Uterus (tissue), 3 donors: ENCODE measurements at regions not wholly inside any gene's neighbourhood (a gene's known extent, or its start where the extent isn't known, plus 50 kb on each side); places are given as distances from the start of the nearest gene placed in this dataset.

Experiments used
- DNase-seq, 2 donors: peaks; one replicate each; pipeline ENCODE4 v3.0.0-alpha.2; 2019 to 2020
- H3K27ac ChIP-seq, 2 donors: fragments of 200-600 bp; sonication (generic); 1 replicate in 1 of 2; 2 replicates in 1 of 2; pipeline ENCODE4 v1.5.1; 2016 to 2018
- H3K27me3 ChIP-seq, 2 donors: fragments of 200-600 bp; sonication (generic); one replicate each; pipeline ENCODE4 v1.5.1; 2018 to 2019; ENCODE audit warnings: control low read depth in 1 of 2
- H3K36me3 ChIP-seq, 2 donors: fragments of 200-600 bp; sonication (generic); one replicate each; pipeline ENCODE4 v1.5.1; 2019; ENCODE audit warnings: control low read depth in 1 of 2
- H3K4me1 ChIP-seq, 2 donors: fragments of 200-600 bp; sonication (generic); one replicate each; pipeline ENCODE4 v1.5.1; 2018 to 2019; ENCODE audit warnings: control low read depth in 1 of 2
- H3K4me3 ChIP-seq, 2 donors: fragments of 200-600 bp; sonication (generic); 1 replicate in 1 of 2; 2 replicates in 1 of 2; pipeline ENCODE4 v1.5.1; 2018 to 2019; ENCODE audit warnings: mild to moderate bottlenecking in 1 of 2
- H3K9me3 ChIP-seq, 2 donors: fragments of 200-600 bp; sonication (generic); one replicate each; pipeline ENCODE4 v1.5.1; 2019; ENCODE audit warnings: control low read depth in 1 of 2
- POLR2A ChIP-seq, 2 donors: fragments of 450-650 bp; IDR thresholded peaks; one replicate each; pipeline ENCODE4 v1.6.1; 2016; ENCODE audit warnings: antibody characterized with exemption in 2 of 2, mild to moderate bottlenecking in 1 of 2, moderate library complexity in 1 of 2
- intact Hi-C: fragments of 100-400 bp; cut with DNase I; formaldehyde crosslinking; loops from one replicate; pipeline ENCODE4 v1.15.1; 2023; ENCODE audit warnings: low total_unique reads
- TF ChIP-seq, protein P1 (sequence below), 4 experiments: fragments of 200-600 bp in 2 of 4; fragments of 450-650 bp in 2 of 4; sonication (generic) in 2 of 4; IDR thresholded peaks; one replicate each; pipeline ENCODE4 v1.5.1; 2016 to 2019; ENCODE audit warnings: antibody characterized with exemption in 4 of 4, mild to moderate bottlenecking in 2 of 4, moderate library complexity in 1 of 4
- donor health status: DM: yes; HTN: yes; CAD: no.

DNA sequence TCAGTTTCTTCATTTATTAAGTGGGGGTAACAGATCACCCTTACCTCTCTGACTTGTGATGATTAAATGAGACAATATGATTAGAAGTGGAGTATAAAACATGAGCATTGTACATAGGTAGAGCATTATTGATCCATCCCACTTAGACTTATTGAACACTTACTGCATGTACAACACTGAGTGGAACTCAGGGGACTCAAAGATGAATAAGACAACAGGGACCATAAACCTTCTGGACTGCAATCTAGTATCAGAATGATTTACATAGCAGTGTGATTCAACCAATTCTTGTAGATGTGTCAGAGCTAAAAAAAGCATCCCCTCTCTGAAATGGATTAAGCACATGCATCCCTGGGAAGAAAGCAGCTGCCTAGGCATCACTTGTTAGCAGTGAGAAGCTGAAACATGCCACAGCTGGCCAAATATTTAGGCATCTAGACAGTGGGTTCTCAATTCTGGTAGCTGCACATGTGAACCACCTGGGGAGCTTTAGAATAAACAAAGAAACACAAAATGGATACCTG lies 111.5 kb downstream of the CYRIA start:
- Histone ChIP-seq H3K36me3 (no peaks in the 10 kb centered on the region), H3K27me3 (no peaks in the 10 kb centered on the region), H3K27ac (no peak overlapping the region), H3K9me3 (no peaks in the 10 kb centered on the region), H3K4me1 (no peaks in the 10 kb centered on the region), H3K4me3 (no peak overlapping the region)
- intact Hi-C loops: no loop called here
- no peak for TF ChIP-seq POLR2A (IDR thresholded peaks at IDR 0.05)
- TF ChIP-seq, protein P1, sequence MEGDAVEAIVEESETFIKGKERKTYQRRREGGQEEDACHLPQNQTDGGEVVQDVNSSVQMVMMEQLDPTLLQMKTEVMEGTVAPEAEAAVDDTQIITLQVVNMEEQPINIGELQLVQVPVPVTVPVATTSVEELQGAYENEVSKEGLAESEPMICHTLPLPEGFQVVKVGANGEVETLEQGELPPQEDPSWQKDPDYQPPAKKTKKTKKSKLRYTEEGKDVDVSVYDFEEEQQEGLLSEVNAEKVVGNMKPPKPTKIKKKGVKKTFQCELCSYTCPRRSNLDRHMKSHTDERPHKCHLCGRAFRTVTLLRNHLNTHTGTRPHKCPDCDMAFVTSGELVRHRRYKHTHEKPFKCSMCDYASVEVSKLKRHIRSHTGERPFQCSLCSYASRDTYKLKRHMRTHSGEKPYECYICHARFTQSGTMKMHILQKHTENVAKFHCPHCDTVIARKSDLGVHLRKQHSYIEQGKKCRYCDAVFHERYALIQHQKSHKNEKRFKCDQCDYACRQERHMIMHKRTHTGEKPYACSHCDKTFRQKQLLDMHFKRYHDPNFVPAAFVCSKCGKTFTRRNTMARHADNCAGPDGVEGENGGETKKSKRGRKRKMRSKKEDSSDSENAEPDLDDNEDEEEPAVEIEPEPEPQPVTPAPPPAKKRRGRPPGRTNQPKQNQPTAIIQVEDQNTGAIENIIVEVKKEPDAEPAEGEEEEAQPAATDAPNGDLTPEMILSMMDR (IDR thresholded peaks at IDR 0.05): no peak
- no peak for DNase-seq

DNA sequence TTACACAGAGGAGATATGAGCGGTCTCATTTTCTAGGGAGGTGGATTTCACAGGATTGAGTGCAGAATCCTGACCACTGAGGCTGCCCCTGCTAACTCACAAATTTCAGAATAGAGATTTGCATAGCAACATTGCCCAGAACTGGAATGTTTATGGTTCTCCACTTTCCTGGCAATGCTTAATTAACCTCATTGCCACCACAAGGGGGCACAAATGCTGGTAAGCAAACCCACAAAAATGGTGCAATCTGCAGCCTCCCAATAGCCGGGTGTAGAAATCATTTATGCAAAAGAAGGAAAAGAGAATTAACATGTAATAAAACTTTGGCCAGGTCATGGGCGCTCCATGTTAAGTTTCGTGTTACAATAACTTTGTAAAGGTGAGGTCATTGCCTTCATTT lies 112.4 kb downstream of the CYRIA start:
- no peaks in the 10 kb centered on the region for H3K36me3 ChIP-seq
- H3K4me3 ChIP-seq: no peak overlapping the region
- H3K9me3 ChIP-seq: no peaks in the 10 kb centered on the region
- no peaks in the 10 kb centered on the region for H3K4me1 ChIP-seq
- TF ChIP-seq, protein P1 (IDR thresholded peaks at IDR 0.05): peak; percentile 29 to 49 (median 45)
- TF ChIP-seq POLR2A (IDR thresholded peaks at IDR 0.05): no peak
- DNase-seq: peak in 1 of 2 donors; percentile 33
- no peak overlapping the region for H3K27ac ChIP-seq
- no peaks in the 10 kb centered on the region for H3K27me3 ChIP-seq
- intact Hi-C loops: no loop called here

DNA sequence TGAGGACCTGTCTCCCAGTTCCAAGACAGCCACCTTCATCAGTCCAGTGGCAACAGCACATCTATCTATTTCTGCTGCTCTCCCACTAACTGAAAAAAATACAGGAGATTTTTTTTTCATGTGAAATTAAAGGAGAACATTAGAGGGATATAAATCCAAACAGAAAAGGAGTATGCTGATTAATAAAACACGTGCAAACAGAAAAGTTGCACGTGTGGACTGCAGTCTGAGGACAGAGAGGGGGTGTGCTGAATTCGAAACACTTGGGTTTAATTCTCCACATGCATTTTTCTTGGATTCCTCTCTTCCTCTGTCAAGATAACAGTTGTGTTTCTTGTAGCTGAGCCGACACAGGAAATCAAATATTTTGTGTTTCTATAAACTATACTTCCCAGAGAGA lies 113.4 kb downstream of the CYRIA start:
- H3K27ac ChIP-seq: no peak overlapping the region
- no peak overlapping the region for H3K4me3 ChIP-seq
- intact Hi-C loops: no loop called here
- H3K27me3 ChIP-seq: no peaks in the 10 kb centered on the region
- DNase-seq: no peak
- no peaks in the 10 kb centered on the region for H3K4me1 ChIP-seq
- no peaks in the 10 kb centered on the region for H3K9me3 ChIP-seq
- TF ChIP-seq, protein P1 (IDR thresholded peaks at IDR 0.05): no peak
- no peak for TF ChIP-seq POLR2A (IDR thresholded peaks at IDR 0.05)
- no peaks in the 10 kb centered on the region for H3K36me3 ChIP-seq

DNA sequence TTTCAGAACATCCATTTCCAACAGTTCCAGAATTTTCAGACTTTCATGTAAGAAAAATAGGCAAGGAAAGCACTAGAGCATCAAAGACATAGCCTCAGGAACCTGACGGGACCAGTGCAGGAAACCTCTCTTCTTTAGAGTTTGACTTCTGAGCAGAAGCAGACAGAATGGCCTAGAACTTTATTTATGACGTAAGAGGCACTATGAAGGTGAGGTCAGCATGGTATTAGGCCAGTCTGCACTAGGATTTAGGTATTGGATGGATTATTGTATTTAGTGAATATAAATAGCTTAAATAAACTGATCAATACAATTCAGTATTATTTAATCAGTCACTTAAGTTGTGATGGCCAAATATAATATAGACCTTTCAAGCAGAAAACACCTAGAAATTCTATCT lies 117.6 kb downstream of the CYRIA start:
- Histone ChIP-seq H3K9me3 (no peaks in the 10 kb centered on the region), H3K4me3 (no peak overlapping the region), H3K4me1 (no peaks in the 10 kb centered on the region), H3K27me3 (no peaks in the 10 kb centered on the region), H3K36me3 (no peaks in the 10 kb centered on the region), H3K27ac (no peak overlapping the region)
- DNase-seq: no peak
- TF ChIP-seq, protein P1 (IDR thresholded peaks at IDR 0.05): no peak
- TF ChIP-seq POLR2A (IDR thresholded peaks at IDR 0.05): no peak
- intact Hi-C loops: no loop called here

DNA sequence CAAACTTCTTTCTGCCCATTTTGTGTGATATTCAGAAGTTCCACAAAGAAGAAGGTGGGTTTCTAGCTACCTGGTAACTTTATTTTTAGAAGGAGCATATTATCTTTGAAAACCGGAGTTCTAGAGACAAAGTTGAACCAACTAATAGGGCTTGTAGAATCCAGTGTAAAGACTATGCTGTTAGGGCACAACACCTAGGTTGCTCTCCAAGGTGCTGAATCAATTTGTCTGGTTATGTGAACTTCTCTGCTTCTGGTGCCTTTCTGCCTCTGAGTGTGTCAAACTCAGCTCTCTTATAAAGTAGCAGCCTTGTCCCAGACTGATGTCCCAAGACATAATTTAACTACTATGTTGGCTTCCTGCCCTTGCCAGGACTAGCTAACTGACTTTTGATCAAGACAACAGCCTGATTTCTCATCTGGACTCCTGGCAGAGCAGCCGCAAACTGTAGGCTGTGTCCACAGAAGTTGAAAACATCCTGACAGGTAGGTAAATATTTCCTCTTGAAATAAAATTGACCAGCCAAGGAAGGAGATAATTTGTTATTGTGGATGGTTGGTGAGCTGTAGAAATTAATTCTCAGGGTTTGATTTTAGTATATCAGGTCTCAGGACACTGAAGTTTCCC lies 119.4 kb downstream of the CYRIA start:
- H3K4me3 ChIP-seq: no peak overlapping the region
- DNase-seq: no peak
- H3K27me3 ChIP-seq: peaks cover 0 to 8% of the 10 kb centered on the region in 2 donors
- H3K27ac ChIP-seq: no peak overlapping the region
- intact Hi-C loops: no loop called here
- no peaks in the 10 kb centered on the region for H3K4me1 ChIP-seq
- no peaks in the 10 kb centered on the region for H3K9me3 ChIP-seq
- H3K36me3 ChIP-seq: no peaks in the 10 kb centered on the region
- TF ChIP-seq, protein P1 (IDR thresholded peaks at IDR 0.05): no peak
- no peak for TF ChIP-seq POLR2A (IDR thresholded peaks at IDR 0.05)
